ENCODE measurements at regions not wholly inside any gene's neighbourhood (a gene's known extent, or its start where the extent isn't known, plus 50 kb on each side); places are given as distances from the start of the nearest gene placed in this dataset.

GRCh38 chr3:150073513-150073912 is 102.8 kb upstream of the PFN2 start:
- TF ChIP-seq REST (IDR thresholded peaks at IDR 0.05; ENCODE audit: insufficient read depth in 1 of 2, low read depth in 2 of 2, low read length in 2 of 2) (no peak), POLR2AphosphoS5 (IDR thresholded peaks at IDR 0.05; ENCODE audit: low read depth, low read length) (no peak)

Measured in PFSK-1 (cell line).